GM18951 (cell line): ENCODE measurements at regions not wholly inside any gene's neighbourhood (a gene's known extent, or its start where the extent isn't known, plus 50 kb on each side); places are given as distances from the start of the nearest gene placed in this dataset.

ENCODE experiments used
- POLR2A ChIP-seq: IDR thresholded peaks from 4 replicates; pipeline ENCODE4 v1.6.1; 2011; ENCODE audit warnings: mild to moderate bottlenecking; ENCODE audit not compliant: insufficient read length, insufficient read depth; ENCODE audit errors: extremely low read depth
- in situ Hi-C: fragments of 300-500 bp; cut with MboI; formaldehyde crosslinking; loops from one replicate; pipeline ENCODE4 v1.12.0; 2022; ENCODE audit warnings: low sequenced_read_pairs, mixed read lengths, inconsistent platforms; ENCODE audit not compliant: unreplicated experiment

- TF ChIP-seq POLR2A: no peak
- in situ Hi-C loops: loop anchor here (10.0 kb wide), 1 partner anchor 415 kb away; no protein-coding TSS in a partner anchor
Observed at GRCh38 chr6:110529355-110529754, 52.9 kb upstream of the SLC22A16 start.

GRCh38 chr6:110528930-110529325 lies 52.5 kb upstream of the SLC22A16 start:
- in situ Hi-C loops: loop anchor here (10.0 kb wide), 1 partner anchor 416 kb away; no protein-coding TSS in a partner anchor
- TF ChIP-seq POLR2A: no peak

GRCh38 chr6:110528101-110528929 lies 51.9 kb upstream of the SLC22A16 start:
- TF ChIP-seq POLR2A: no peak
- in situ Hi-C loops: loop anchor here (10.0 kb wide), 1 partner anchor 416 kb away; no protein-coding TSS in a partner anchor

- TF ChIP-seq POLR2A: no peak
- in situ Hi-C loops: loop anchor here (10.0 kb wide), 1 partner anchor 417 kb away; no protein-coding TSS in a partner anchor
Observed at GRCh38 chr6:110527516-110527915, 51.1 kb upstream of the SLC22A16 start.

GRCh38 chr6:110526726-110527125 lies 50.3 kb upstream of the SLC22A16 start:
- TF ChIP-seq POLR2A: no peak
- in situ Hi-C loops: loop anchor here (10.0 kb wide), 1 partner anchor 418 kb away; no protein-coding TSS in a partner anchor
